ENCODE measurements at regions not wholly inside any gene's neighbourhood (a gene's known extent, or its start where the extent isn't known, plus 50 kb on each side); places are given as distances from the start of the nearest gene placed in this dataset.

- no peaks in the 10 kb centered on the region for H3K27me3 ChIP-seq
- TF ChIP-seq, protein P1, sequence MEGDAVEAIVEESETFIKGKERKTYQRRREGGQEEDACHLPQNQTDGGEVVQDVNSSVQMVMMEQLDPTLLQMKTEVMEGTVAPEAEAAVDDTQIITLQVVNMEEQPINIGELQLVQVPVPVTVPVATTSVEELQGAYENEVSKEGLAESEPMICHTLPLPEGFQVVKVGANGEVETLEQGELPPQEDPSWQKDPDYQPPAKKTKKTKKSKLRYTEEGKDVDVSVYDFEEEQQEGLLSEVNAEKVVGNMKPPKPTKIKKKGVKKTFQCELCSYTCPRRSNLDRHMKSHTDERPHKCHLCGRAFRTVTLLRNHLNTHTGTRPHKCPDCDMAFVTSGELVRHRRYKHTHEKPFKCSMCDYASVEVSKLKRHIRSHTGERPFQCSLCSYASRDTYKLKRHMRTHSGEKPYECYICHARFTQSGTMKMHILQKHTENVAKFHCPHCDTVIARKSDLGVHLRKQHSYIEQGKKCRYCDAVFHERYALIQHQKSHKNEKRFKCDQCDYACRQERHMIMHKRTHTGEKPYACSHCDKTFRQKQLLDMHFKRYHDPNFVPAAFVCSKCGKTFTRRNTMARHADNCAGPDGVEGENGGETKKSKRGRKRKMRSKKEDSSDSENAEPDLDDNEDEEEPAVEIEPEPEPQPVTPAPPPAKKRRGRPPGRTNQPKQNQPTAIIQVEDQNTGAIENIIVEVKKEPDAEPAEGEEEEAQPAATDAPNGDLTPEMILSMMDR (IDR thresholded peaks at IDR 0.05) = no peak
- intact Hi-C loops (cut with DNase I) = no loop called here
- no peaks in the 10 kb centered on the region for H3K9me3 ChIP-seq
- H3K27ac ChIP-seq = no peak overlapping the region
- no peak for DNase-seq
- no peak for ATAC-seq
- no peaks in the 10 kb centered on the region for H3K36me3 ChIP-seq
- H3K4me3 ChIP-seq = no peak overlapping the region
- H3K4me1 ChIP-seq = no peaks in the 10 kb centered on the region
Measured at GRCh38 chr13:48843630-48844380, 131.9 kb upstream of the FNDC3A start.

- no peak for ATAC-seq
- Histone ChIP-seq H3K27me3 (no peaks in the 10 kb centered on the region), H3K4me1 (no peaks in the 10 kb centered on the region), H3K27ac (no peak overlapping the region), H3K4me3 (no peak overlapping the region), H3K9me3 (no peaks in the 10 kb centered on the region), H3K36me3 (no peaks in the 10 kb centered on the region)
- intact Hi-C loops (cut with DNase I) = no loop called here
- TF ChIP-seq, protein P1 (IDR thresholded peaks at IDR 0.05) = no peak
- DNase-seq = no peak
Measured at GRCh38 chr13:48844676-48845075, 131.0 kb upstream of the FNDC3A start.

- Histone ChIP-seq H3K9me3 (no peaks in the 10 kb centered on the region), H3K4me1 (no peaks in the 10 kb centered on the region), H3K27ac (no peak overlapping the region), H3K36me3 (no peaks in the 10 kb centered on the region), H3K4me3 (no peak overlapping the region), H3K27me3 (no peaks in the 10 kb centered on the region)
- DNase-seq = no peak
- intact Hi-C loops (cut with DNase I) = no loop called here
- ATAC-seq = no peak
- TF ChIP-seq, protein P1 (IDR thresholded peaks at IDR 0.05) = no peak
Measured at GRCh38 chr13:48849515-48849914, 126.2 kb upstream of the FNDC3A start.

DNA sequence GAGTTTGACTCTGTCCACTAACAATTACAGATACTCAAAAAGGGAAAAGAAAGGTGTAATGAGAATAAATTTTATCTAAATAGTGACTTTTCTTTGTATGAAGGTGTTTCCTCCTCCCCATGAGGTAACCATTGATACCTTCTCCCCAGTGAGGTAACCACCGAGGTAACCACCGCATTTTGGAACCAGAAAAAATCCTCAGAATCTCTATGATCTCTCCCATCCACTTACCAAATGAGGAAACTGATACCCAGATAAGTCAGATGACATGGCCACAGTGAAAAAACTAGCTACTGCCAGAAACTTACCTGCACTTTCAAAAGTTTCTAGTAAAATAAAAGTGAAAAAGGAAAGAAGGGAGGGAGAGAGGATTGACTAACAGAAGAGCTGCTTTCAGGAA lies 124.0 kb upstream of the FNDC3A start:
- DNase-seq (no peak), ATAC-seq (no peak)
- Histone ChIP-seq H3K36me3 (no peaks in the 10 kb centered on the region), H3K27ac (no peak overlapping the region), H3K9me3 (no peaks in the 10 kb centered on the region), H3K27me3 (no peaks in the 10 kb centered on the region), H3K4me1 (no peaks in the 10 kb centered on the region), H3K4me3 (no peak overlapping the region)
- TF ChIP-seq, protein P1 (IDR thresholded peaks at IDR 0.05) = no peak
- intact Hi-C loops (cut with DNase I) = no loop called here

GRCh38 chr13:48852911-48853727 lies 122.6 kb upstream of the FNDC3A start:
- TF ChIP-seq, protein P1 (IDR thresholded peaks at IDR 0.05) = no peak
- intact Hi-C loops (cut with DNase I) = no loop called here
- no peaks in the 10 kb centered on the region for H3K9me3 ChIP-seq
- H3K27me3 ChIP-seq = no peaks in the 10 kb centered on the region
- no peaks in the 10 kb centered on the region for H3K36me3 ChIP-seq
- H3K4me3 ChIP-seq = no peak overlapping the region
- DNase-seq = no peak
- H3K4me1 ChIP-seq = peaks cover 0 to 3% of the 10 kb centered on the region in 2 donors
- no peak for ATAC-seq
- H3K27ac ChIP-seq = no peak overlapping the region
